T-helper 17 cell (primary cell): ENCODE measurements at regions not wholly inside any gene's neighbourhood (a gene's known extent, or its start where the extent isn't known, plus 50 kb on each side); places are given as distances from the start of the nearest gene placed in this dataset.

ENCODE experiments used
- ATAC-seq: fragments of 150-1000 bp; cut with Tn5 transposase; 2 replicates; pipeline ENCODE4 v1.10.0; 2021; ENCODE audit warnings: mild to moderate bottlenecking, moderate library complexity
- DNase-seq, 3 donors: peaks; one replicate each; pipeline versions ENCODE4 v3.0.0 to v3.0.0-alpha.2; 2020 to 2021
- H3K9me3 ChIP-seq: one replicate; pipeline ENCODE4 v1.7.0; 2013; ENCODE audit warnings: low read length, mild to moderate bottlenecking; ENCODE audit not compliant: control insufficient read depth, poor library complexity, severe bottlenecking
- H3K27ac Mint-ChIP-seq: one replicate; pipeline ENCODE4 v1.8.0; 2022; ENCODE audit warnings: mild to moderate bottlenecking, moderate library complexity, mixed read lengths
- H3K27me3 Mint-ChIP-seq: one replicate; pipeline ENCODE4 v1.8.0; 2022; ENCODE audit warnings: mixed read lengths
- H3K36me3 Mint-ChIP-seq: one replicate; pipeline ENCODE4 v1.8.0; 2022; ENCODE audit warnings: low read depth, mixed read lengths
- H3K4me1 Mint-ChIP-seq: one replicate; pipeline ENCODE4 v1.8.0; 2022; ENCODE audit warnings: mild to moderate bottlenecking, mixed read lengths
- H3K4me3 Mint-ChIP-seq: one replicate; pipeline ENCODE4 v1.8.0; 2022; ENCODE audit warnings: mild to moderate bottlenecking, moderate library complexity, mixed read lengths

DNA sequence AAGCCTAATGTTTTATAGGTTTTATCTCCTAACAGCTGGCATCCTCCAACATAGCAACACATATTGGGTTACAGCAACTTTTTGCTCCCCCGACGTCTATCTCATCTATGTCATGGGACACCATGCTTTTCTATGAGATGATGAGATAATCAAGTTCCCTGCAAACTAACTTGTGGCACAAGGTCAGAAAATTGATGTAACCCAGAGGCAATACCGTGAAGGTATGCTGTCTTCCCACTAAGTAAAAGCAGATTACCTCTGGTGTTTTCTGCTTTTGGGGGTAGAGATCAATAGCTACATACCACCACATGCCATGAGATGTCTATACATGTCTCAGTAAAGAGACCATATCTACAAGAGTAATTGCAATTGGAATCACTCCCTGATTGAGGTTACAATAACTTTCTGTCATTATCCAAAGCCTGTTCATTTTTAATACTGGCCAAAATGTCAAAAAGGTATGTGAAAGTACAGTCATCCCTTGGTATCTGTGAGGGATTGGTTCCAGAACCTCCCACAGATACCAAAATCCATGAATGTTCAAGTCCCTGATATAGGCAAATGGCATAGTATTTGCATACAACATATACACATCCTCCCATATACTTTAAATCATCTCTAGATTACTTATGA is 131.3 kb downstream of the CYSLTR2 start:
- Mint-ChIP-seq H3K4me1 (peaks cover 2% of the 10 kb centered on the region), H3K36me3 (no peaks in the 10 kb centered on the region), H3K27me3 (peaks cover 4% of the 10 kb centered on the region), H3K27ac (no peak overlapping the region), H3K4me3 (no peak overlapping the region)
- H3K9me3 ChIP-seq, result peaks cover 4% of the 10 kb centered on the region
- DNase-seq (no peak), ATAC-seq (no peak)

DNA sequence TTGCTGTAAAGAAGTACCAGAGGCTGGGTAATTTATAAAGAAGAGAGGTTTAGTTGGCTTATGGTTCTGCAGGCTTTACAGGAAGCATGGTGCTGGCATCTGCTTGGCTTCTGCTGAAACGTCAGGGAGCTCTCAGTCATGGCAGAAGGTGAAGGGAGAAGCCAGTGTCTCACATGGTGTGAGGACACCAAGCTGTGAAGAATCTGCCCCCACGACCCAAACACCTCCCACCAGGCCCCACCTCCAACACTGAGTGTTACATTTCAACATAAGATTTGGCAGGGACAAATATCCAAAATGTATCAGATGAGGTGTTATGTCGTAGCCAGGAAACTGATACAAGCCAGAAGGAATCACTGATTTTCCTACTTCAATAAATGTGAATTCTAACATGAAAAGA is 136.5 kb downstream of the CYSLTR2 start:
- Mint-ChIP-seq H3K4me3 (no peak overlapping the region), H3K27me3 (peaks cover 4% of the 10 kb centered on the region), H3K36me3 (no peaks in the 10 kb centered on the region), H3K27ac (no peak overlapping the region), H3K4me1 (peaks cover 2% of the 10 kb centered on the region)
- no peak for DNase-seq
- no peaks in the 10 kb centered on the region for H3K9me3 ChIP-seq
- ATAC-seq, result no peak

DNA sequence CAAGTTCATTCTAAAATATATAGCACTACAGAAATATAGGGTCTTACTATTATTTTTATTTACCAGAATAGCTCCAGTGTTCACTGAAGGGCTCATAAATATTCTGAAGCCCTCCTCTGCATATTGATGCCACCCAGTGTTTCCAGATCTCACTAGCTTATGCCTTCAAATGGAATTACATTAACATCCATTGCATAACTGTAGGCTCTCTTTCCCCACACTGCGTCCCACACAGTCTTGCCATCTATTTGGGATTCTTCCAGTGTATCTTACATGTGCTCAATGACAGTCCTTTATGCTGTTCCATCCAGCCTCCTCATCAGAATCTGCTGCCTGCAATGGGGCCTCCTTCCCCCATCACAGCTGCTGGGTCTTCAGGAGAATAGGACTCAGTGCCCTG is 137.2 kb downstream of the CYSLTR2 start:
- no peaks in the 10 kb centered on the region for H3K4me1 Mint-ChIP-seq
- no peak overlapping the region for H3K27ac Mint-ChIP-seq
- no peak overlapping the region for H3K4me3 Mint-ChIP-seq
- no peaks in the 10 kb centered on the region for H3K9me3 ChIP-seq
- no peaks in the 10 kb centered on the region for H3K36me3 Mint-ChIP-seq
- DNase-seq (no peak), ATAC-seq (no peak)
- peaks cover 2% of the 10 kb centered on the region for H3K27me3 Mint-ChIP-seq

- H3K9me3 ChIP-seq, result no peaks in the 10 kb centered on the region
- Mint-ChIP-seq H3K27ac (no peak overlapping the region), H3K4me3 (no peak overlapping the region), H3K4me1 (no peaks in the 10 kb centered on the region), H3K36me3 (no peaks in the 10 kb centered on the region), H3K27me3 (no peaks in the 10 kb centered on the region)
- ATAC-seq, result no peak
- DNase-seq, result no peak
Measured at GRCh38 chr13:48797127-48797526, 143.4 kb downstream of the CYSLTR2 start.

DNA sequence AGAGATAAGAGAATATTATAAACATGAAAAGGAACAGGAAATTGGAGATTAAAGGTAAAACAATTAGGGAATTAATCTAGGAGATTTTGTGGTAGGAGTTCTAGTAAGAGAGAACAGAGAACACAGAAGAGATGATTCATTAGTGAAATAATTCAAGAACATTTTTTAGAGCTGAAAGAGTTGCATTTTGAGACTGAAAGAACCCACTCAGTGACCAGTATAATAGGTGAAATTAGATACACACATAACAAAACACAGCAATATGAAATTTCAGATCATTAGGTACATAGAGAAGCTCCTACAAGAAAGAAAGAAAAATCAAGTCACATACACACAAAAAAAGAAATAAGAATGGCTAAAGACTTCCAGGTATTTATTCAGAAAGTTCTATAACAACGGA is 144.0 kb downstream of the CYSLTR2 start:
- no peaks in the 10 kb centered on the region for H3K9me3 ChIP-seq
- Mint-ChIP-seq H3K36me3 (no peaks in the 10 kb centered on the region), H3K27ac (no peak overlapping the region), H3K4me3 (no peak overlapping the region), H3K4me1 (no peaks in the 10 kb centered on the region), H3K27me3 (no peaks in the 10 kb centered on the region)
- ATAC-seq (no peak), DNase-seq (no peak)

DNA sequence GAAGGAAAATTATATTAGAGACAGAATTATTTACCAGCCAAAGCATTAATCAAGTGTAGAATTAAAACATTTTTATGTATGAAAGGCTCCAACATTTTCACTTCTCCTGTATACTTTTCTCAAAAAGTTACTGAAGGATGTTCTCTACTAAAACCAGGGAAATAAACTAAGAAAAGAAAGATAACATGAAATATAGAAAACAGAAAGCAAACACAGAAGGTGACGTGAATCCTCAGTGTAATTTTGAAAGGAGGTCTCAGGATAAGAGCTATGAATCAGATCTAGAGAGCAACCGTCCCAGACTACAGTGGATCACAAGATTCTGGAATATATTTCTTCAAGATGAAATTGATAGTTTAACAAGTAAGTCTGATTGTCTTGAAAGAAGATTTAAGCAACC is 144.5 kb downstream of the CYSLTR2 start:
- H3K9me3 ChIP-seq, result no peaks in the 10 kb centered on the region
- H3K4me3 Mint-ChIP-seq, result no peak overlapping the region
- no peaks in the 10 kb centered on the region for H3K36me3 Mint-ChIP-seq
- no peaks in the 10 kb centered on the region for H3K27me3 Mint-ChIP-seq
- no peak for ATAC-seq
- DNase-seq, result no peak
- H3K27ac Mint-ChIP-seq, result no peak overlapping the region
- H3K4me1 Mint-ChIP-seq, result no peaks in the 10 kb centered on the region

GRCh38 chr13:48801255-48801654 is 147.5 kb downstream of the CYSLTR2 start:
- no peak for ATAC-seq
- Mint-ChIP-seq H3K36me3 (no peaks in the 10 kb centered on the region), H3K4me1 (peaks cover 13% of the 10 kb centered on the region), H3K4me3 (no peak overlapping the region), H3K27ac (no peak overlapping the region), H3K27me3 (no peaks in the 10 kb centered on the region)
- no peak for DNase-seq
- no peaks in the 10 kb centered on the region for H3K9me3 ChIP-seq

GRCh38 chr13:48804821-48805601 is 151.3 kb downstream of the CYSLTR2 start:
- Mint-ChIP-seq H3K4me1 (peaks cover 18% of the 10 kb centered on the region), H3K36me3 (no peaks in the 10 kb centered on the region), H3K4me3 (peak overlapping the region; percentile 70), H3K27me3 (no peaks in the 10 kb centered on the region), H3K27ac (peak overlapping the region; percentile 62)
- DNase-seq (no peak), ATAC-seq (peak; percentile 59)
- no peaks in the 10 kb centered on the region for H3K9me3 ChIP-seq

- no peaks in the 10 kb centered on the region for H3K36me3 Mint-ChIP-seq
- ATAC-seq (no peak), DNase-seq (no peak)
- H3K4me1 Mint-ChIP-seq, result peaks cover 18% of the 10 kb centered on the region
- H3K9me3 ChIP-seq, result no peaks in the 10 kb centered on the region
- H3K27ac Mint-ChIP-seq, result peak overlapping the region; percentile 41
- peak overlapping the region; percentile 32 for H3K4me3 Mint-ChIP-seq
- no peaks in the 10 kb centered on the region for H3K27me3 Mint-ChIP-seq
Measured at GRCh38 chr13:48806522-48806921, 152.8 kb downstream of the CYSLTR2 start.

DNA sequence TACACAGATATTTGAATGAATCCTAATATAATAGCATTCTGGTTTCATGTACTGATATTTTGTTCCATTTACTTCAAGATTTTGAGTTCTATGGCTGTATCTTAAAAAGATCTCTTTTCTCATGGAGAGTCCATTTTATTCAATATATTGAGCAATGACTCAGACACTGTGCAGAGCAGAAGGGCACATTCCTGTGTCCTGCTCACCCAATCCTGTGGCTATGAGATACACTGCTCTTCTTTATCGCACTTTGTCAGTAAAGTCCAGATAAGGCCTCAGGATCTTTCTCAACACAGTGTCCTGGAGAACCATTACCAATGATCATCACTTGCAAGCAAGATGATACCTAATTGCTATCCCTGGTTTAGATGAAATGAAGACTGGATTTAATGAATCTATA is 155.0 kb downstream of the CYSLTR2 start:
- no peaks in the 10 kb centered on the region for H3K9me3 ChIP-seq
- DNase-seq (no peak), ATAC-seq (no peak)
- Mint-ChIP-seq H3K4me1 (peaks cover 20% of the 10 kb centered on the region), H3K36me3 (no peaks in the 10 kb centered on the region), H3K27ac (no peak overlapping the region), H3K27me3 (peaks cover 5% of the 10 kb centered on the region), H3K4me3 (no peak overlapping the region)

DNA sequence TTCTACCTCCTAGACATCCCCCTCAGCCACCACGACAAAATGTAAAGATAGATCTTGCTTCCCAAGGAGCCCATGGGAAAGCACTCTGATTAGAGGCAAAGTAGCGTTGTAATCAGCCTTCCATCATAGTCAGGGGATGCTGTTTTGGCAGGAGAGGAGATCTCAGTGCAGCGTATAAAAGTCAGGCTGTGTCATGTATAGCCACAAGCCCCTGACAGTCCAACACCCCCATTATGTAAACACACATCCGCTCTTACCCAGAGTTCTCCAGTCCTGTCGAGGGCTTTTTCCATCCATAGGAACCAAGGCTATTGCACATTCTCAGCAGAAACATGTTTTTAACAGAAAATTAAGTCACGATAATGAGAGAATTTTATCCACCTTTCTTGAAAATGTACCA is 156.3 kb downstream of the CYSLTR2 start:
- Mint-ChIP-seq H3K36me3 (no peaks in the 10 kb centered on the region), H3K4me3 (no peak overlapping the region), H3K4me1 (peaks cover 16% of the 10 kb centered on the region), H3K27me3 (peaks cover 6% of the 10 kb centered on the region), H3K27ac (no peak overlapping the region)
- ATAC-seq, result no peak
- no peaks in the 10 kb centered on the region for H3K9me3 ChIP-seq
- no peak for DNase-seq

- H3K27me3 Mint-ChIP-seq, result peaks cover 6% of the 10 kb centered on the region
- DNase-seq (no peak), ATAC-seq (no peak)
- no peaks in the 10 kb centered on the region for H3K36me3 Mint-ChIP-seq
- no peaks in the 10 kb centered on the region for H3K9me3 ChIP-seq
- no peak overlapping the region for H3K27ac Mint-ChIP-seq
- H3K4me1 Mint-ChIP-seq, result peaks cover 18% of the 10 kb centered on the region
- H3K4me3 Mint-ChIP-seq, result no peak overlapping the region
Measured at GRCh38 chr13:48813518-48813917, 159.8 kb downstream of the CYSLTR2 start.

- Mint-ChIP-seq H3K4me1 (peaks cover 18% of the 10 kb centered on the region), H3K4me3 (peak overlapping the region; percentile 90), H3K36me3 (no peaks in the 10 kb centered on the region), H3K27ac (peak overlapping the region; percentile 89), H3K27me3 (peaks cover 6% of the 10 kb centered on the region)
- ATAC-seq (peak; percentile 28), DNase-seq (no peak)
- no peaks in the 10 kb centered on the region for H3K9me3 ChIP-seq
Measured at GRCh38 chr13:48816700-48817099, 159.0 kb upstream of the FNDC3A start.
